D721Med (cell line): ENCODE measurements at regions not wholly inside any gene's neighbourhood (a gene's known extent, or its start where the extent isn't known, plus 50 kb on each side); places are given as distances from the start of the nearest gene placed in this dataset.

Source experiments
- DNase-seq: peaks from one replicate; pipeline ENCODE4 v3.0.0; 2011; ENCODE audit warnings: low spot score; ENCODE audit not compliant: insufficient read length
- FAIRE-seq: peaks from 2 replicates; lab custom pipeline; 2011; peaks lifted over from hg19 to GRCh38; lab: Jason Lieb, UNC
- CTCF ChIP-seq: IDR thresholded peaks from 2 replicates; pipeline ENCODE4 v1.5.1; 2012; ENCODE audit warnings: mild to moderate bottlenecking, control low read depth; ENCODE audit not compliant: insufficient read depth; ENCODE audit errors: missing control alignments

- no peak for TF ChIP-seq CTCF
- FAIRE-seq (no peak), DNase-seq (no peak)
Measured at GRCh38 chr3:110199588-110199943, 862.2 kb upstream of the DPPA4 start.

- TF ChIP-seq CTCF, result no peak
- FAIRE-seq, result no peak
- no peak for DNase-seq
Measured at GRCh38 chr3:110210086-110210660, 861.4 kb upstream of the NECTIN3 start.

- no peak for DNase-seq
- no peak for TF ChIP-seq CTCF
- FAIRE-seq, result no peak
Measured at GRCh38 chr3:110226645-110227044, 845.0 kb upstream of the NECTIN3 start.

- DNase-seq, result no peak
- no peak for TF ChIP-seq CTCF
- no peak for FAIRE-seq
Measured at GRCh38 chr3:110227991-110228390, 843.6 kb upstream of the NECTIN3 start.

DNA sequence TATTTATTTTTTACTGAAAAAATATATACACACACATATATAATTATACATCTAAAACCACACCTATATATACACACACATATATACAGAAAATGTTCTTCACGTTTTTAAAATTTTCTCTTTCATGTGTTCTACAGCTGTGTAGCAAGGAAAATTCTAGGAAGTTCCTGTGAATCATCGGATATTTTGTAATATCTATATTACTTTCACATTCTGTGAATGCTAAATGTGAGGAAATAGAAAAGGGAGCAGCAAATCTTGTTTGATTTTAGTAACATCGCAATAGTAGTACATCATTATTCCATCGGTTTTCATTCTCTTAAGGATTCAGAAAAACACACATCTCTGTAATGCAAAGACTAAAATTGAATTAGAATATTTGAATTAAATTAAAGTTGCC lies 836.8 kb upstream of the NECTIN3 start:
- DNase-seq, result no peak
- no peak for FAIRE-seq

DNA sequence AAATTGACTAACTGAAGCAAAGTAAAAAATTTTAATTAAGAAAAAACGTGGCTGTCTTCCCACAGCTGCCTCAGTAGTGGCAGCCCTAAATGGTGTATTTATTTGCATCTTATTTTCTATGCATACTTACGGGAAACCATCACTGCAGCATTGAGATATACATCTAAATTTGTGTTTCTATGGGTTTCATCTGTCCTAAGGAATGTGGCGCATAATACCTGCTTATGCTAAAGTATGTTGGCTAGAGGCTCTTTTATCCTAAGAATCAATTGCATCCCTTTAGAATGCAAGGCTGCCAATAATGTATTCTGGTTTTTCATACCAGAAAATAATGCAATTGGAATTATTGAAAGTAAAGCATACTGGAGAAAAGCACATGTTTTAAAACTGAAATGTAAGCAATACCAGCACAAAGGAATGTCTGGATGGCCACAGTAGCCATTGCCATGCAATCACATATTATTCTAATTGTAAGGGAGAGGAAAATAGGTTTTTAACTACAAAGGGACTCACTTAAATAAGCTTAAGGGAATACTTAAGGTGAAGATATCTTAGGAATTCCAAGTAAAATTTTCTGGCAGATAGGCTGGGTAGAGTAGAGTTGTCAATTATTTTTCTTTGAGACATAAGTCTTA lies 834.5 kb upstream of the NECTIN3 start:
- FAIRE-seq (no peak), DNase-seq (no peak)
- TF ChIP-seq CTCF, result no peak

More for the DNA sequence above, 836.8 kb upstream of the NECTIN3 start:
- no peak for TF ChIP-seq CTCF

- TF ChIP-seq CTCF, result no peak
- FAIRE-seq (no peak), DNase-seq (no peak)
Measured at GRCh38 chr3:110243081-110243480, 828.5 kb upstream of the NECTIN3 start.
